ENCODE measurements at regions not wholly inside any gene's neighbourhood (a gene's known extent, or its start where the extent isn't known, plus 50 kb on each side); places are given as distances from the start of the nearest gene placed in this dataset.
"Not testable (repeated sequence)": the region's sequence is repeated elsewhere in the genome, so short reads cannot be mapped to it uniquely, and the experiment has no call there.

DNA sequence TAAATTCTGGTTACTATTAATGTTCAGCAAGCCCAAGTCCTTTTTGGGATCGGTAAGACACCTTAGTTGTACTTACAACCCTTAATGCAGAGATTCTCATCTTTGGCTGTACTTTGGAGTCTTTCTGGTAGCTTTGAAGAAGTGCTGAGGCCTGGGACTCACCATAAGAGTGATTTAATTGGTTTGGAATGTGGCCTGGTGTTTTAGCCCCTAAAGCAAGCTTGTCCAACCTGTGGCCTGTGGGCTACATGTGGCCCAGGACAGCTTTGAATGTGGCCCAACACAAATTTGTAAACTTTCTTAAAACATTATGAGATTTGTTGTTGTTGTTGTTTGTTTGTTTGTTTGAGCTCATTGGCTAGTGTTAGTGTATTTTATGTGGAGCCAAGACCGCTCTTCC lies 215.3 kb downstream of the ZIC5 start:
- DNase-seq (ENCODE audit: low read depth), result no peak
- TF ChIP-seq, protein P1, sequence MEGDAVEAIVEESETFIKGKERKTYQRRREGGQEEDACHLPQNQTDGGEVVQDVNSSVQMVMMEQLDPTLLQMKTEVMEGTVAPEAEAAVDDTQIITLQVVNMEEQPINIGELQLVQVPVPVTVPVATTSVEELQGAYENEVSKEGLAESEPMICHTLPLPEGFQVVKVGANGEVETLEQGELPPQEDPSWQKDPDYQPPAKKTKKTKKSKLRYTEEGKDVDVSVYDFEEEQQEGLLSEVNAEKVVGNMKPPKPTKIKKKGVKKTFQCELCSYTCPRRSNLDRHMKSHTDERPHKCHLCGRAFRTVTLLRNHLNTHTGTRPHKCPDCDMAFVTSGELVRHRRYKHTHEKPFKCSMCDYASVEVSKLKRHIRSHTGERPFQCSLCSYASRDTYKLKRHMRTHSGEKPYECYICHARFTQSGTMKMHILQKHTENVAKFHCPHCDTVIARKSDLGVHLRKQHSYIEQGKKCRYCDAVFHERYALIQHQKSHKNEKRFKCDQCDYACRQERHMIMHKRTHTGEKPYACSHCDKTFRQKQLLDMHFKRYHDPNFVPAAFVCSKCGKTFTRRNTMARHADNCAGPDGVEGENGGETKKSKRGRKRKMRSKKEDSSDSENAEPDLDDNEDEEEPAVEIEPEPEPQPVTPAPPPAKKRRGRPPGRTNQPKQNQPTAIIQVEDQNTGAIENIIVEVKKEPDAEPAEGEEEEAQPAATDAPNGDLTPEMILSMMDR (IDR thresholded peaks at IDR 0.05; ENCODE audit: control insufficient read depth, insufficient read depth, low read depth, low read length, missing control alignments), result no peak
- no peak overlapping the region for H3K4me3 ChIP-seq (ENCODE audit: control insufficient read depth, low read depth, low read length)

- not testable (repeated sequence) for DNase-seq (ENCODE audit: low read depth); H3K4me3 ChIP-seq (ENCODE audit: control insufficient read depth, low read depth, low read length)
These were observed 216.8 kb downstream of the ZIC5 start for GRCh38 chr13:99754750-99755149.

GRCh38 chr13:99752373-99752772 lies 219.2 kb downstream of the ZIC5 start:
- H3K4me3 ChIP-seq (ENCODE audit: control insufficient read depth, low read depth, low read length), result no peak overlapping the region
- TF ChIP-seq, protein P1 (IDR thresholded peaks at IDR 0.05; ENCODE audit: control insufficient read depth, insufficient read depth, low read depth, low read length, missing control alignments), result no peak
- DNase-seq (ENCODE audit: low read depth), result no peak

DNA sequence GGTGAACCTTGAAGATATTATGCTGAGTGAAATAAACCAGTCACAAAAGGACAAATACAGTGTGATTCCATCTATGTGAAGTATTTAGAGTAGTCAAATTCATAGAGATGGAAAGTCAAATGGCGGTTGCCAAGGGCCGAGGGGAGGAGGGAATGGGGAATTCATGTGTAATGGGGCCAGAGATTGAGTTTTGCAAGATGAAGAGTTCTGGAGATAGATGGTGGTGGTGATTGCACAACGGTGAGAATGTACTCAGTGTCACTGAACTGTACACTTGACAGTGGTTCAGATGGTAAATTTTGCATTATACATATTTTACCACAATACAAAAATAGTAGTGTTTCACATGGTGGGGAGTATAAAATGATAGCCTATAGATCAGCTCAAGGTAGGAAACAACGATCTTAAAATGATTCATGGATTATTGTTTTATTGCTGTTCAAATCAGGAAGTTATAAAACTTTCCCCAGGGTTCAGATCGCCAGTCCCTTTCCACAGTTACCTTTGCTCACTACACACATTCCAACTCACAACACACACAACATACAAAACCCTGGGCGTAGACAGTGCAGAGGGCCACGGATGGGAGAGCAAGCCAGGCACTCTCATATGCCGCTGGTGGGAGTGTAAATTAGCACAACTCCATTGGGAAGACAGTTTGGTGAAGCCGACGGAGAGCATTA lies 219.9 kb downstream of the ZIC5 start:
- DNase-seq (ENCODE audit: low read depth), result no peak
- TF ChIP-seq, protein P1 (IDR thresholded peaks at IDR 0.05; ENCODE audit: control insufficient read depth, insufficient read depth, low read depth, low read length, missing control alignments), result no peak

DNA sequence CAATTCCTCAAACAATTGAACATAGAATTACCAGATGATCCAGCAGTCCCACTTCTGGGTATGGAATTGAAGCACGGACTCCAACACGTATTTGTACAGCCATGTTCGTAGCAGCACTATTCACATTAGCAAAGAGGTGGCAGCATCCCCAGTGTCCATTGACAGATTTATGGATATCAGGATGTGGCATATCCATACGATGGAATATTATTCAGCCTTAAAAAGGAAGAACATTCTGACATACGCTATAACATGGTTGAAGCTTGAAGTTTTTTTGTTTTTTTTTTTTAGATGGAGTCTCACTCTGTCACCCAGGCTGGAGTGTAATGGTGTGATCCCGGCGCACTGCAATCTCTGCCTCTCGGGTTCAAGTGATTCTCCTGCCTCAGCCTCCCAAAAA lies 220.6 kb downstream of the ZIC5 start:
- H3K4me3 ChIP-seq (ENCODE audit: control insufficient read depth, low read depth, low read length), result no peak overlapping the region
- no peak for DNase-seq (ENCODE audit: low read depth)
- TF ChIP-seq, protein P1 (IDR thresholded peaks at IDR 0.05; ENCODE audit: control insufficient read depth, insufficient read depth, low read depth, low read length, missing control alignments), result no peak

More for the DNA sequence above, 219.9 kb downstream of the ZIC5 start:
- no peak overlapping the region for H3K4me3 ChIP-seq (ENCODE audit: control insufficient read depth, low read depth, low read length)

DNA sequence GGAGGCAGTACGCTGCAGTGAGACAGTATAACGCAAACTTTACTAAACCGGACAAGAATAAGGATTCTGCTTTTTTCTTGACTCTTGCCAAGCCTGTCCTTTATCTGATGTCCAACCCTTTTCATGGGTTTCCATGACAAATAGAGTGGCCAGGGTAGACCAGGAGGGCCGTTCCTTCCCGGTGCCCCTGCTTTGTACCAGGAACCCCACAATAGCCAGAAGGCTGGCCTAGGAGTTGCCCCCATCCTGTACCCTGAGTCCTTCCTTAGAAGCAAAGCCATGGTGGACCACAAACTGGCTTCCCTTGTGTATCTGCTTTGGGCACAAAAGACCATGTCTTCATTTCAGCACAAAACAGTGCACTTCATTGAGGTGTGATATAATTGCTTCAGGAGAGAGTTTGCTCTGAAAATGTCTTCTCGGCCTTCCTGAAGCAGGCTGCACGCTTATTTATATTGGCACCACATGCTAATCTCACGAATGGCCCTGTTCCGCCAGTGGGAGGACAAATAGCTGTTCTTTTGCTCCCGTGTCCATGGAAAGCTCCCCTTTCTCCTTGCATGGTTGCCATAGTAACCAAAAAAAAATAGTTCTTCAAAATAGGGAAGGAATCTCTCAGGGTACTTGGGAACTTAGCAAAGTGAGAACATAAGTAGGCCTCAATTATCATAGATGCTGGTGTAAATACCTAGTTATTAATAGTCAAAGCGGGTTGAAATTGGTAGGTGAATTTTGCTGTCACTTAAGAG lies 222.1 kb downstream of the ZIC5 start:
- H3K4me3 ChIP-seq (ENCODE audit: control insufficient read depth, low read depth, low read length), result no peak overlapping the region
- no peak for DNase-seq (ENCODE audit: low read depth)
- TF ChIP-seq, protein P1 (IDR thresholded peaks at IDR 0.05; ENCODE audit: control insufficient read depth, insufficient read depth, low read depth, low read length, missing control alignments), result no peak

- DNase-seq (ENCODE audit: low read depth), result no peak
- TF ChIP-seq, protein P1 (IDR thresholded peaks at IDR 0.05; ENCODE audit: control insufficient read depth, insufficient read depth, low read depth, low read length, missing control alignments), result no peak
- H3K4me3 ChIP-seq (ENCODE audit: control insufficient read depth, low read depth, low read length), result no peak overlapping the region
These were observed 224.2 kb downstream of the ZIC5 start for GRCh38 chr13:99747403-99747710.
